ENCODE measurements at regions not wholly inside any gene's neighbourhood (a gene's known extent, or its start where the extent isn't known, plus 50 kb on each side); places are given as distances from the start of the nearest gene placed in this dataset.

DNA sequence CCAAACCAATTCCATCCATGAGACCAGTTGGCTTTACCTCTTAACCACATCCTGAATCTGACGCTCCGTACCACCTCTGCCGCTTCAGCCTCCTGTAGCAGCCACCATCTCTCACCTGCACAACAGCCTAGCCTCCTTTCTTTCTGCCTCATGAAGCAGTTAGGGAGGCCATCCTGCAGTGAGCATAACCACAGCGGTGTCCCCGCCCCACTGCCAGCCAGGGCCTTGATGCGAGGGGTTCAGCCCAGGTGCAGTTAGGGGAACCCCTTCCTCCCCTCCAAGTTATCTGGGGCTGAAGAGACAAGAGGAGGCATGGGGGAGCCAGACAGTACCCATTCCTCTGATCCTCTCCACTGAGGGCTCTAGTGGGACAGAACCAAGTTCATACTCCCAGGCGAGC lies 167.0 kb downstream of the C5orf15 start:
- TF ChIP-seq, protein P1, sequence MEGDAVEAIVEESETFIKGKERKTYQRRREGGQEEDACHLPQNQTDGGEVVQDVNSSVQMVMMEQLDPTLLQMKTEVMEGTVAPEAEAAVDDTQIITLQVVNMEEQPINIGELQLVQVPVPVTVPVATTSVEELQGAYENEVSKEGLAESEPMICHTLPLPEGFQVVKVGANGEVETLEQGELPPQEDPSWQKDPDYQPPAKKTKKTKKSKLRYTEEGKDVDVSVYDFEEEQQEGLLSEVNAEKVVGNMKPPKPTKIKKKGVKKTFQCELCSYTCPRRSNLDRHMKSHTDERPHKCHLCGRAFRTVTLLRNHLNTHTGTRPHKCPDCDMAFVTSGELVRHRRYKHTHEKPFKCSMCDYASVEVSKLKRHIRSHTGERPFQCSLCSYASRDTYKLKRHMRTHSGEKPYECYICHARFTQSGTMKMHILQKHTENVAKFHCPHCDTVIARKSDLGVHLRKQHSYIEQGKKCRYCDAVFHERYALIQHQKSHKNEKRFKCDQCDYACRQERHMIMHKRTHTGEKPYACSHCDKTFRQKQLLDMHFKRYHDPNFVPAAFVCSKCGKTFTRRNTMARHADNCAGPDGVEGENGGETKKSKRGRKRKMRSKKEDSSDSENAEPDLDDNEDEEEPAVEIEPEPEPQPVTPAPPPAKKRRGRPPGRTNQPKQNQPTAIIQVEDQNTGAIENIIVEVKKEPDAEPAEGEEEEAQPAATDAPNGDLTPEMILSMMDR (IDR thresholded peaks at IDR 0.05; ENCODE audit: insufficient read depth, low read length) = no peak
- TF ChIP-seq POLR2AphosphoS5 (IDR thresholded peaks at IDR 0.05; ENCODE audit: low read depth) = no peak

Data from HL-60 (cell line).